Left ventricle myocardium inferior (tissue), 1 donor: ENCODE measurements at regions not wholly inside any gene's neighbourhood (a gene's known extent, or its start where the extent isn't known, plus 50 kb on each side); places are given as distances from the start of the nearest gene placed in this dataset.

ENCODE experiments used
- DNase-seq: peaks from one replicate; pipeline ENCODE4 v3.0.0-alpha.2; 2020
- H3K27ac ChIP-seq: fragments of 200-600 bp; replicated peaks from 2 replicates; pipeline ENCODE4 v1.8.0; 2021
- H3K27me3 ChIP-seq: fragments of 200-600 bp; 2 replicates; pipeline ENCODE4 v1.8.0; 2021; ENCODE audit warnings: low read depth
- H3K36me3 ChIP-seq: fragments of 200-600 bp; 2 replicates; pipeline ENCODE4 v1.8.0; 2021
- H3K4me1 ChIP-seq: fragments of 200-600 bp; 2 replicates; pipeline ENCODE4 v1.8.0; 2021
- H3K4me3 ChIP-seq: fragments of 200-600 bp; 2 replicates; pipeline ENCODE4 v1.8.0; 2021; ENCODE audit warnings: mild to moderate bottlenecking, moderate library complexity
- H3K9me3 ChIP-seq: fragments of 200-600 bp; replicated peaks from 2 replicates; pipeline ENCODE4 v1.8.0; 2021
- intact Hi-C: fragments of 100-400 bp; cut with micrococcal nuclease; formaldehyde crosslinking; loops from one replicate; pipeline ENCODE4 v1.11.0; 2022
- TF ChIP-seq, protein P1 (sequence below): fragments of 200-600 bp; IDR thresholded peaks from 2 replicates; pipeline ENCODE4 v1.8.0; 2021; ENCODE audit warnings: antibody characterized with exemption, mild to moderate bottlenecking, borderline replicate concordance
- donor health status: DM: no; HTN: yes; CAD: no; lungs with severe emphysema.

DNA sequence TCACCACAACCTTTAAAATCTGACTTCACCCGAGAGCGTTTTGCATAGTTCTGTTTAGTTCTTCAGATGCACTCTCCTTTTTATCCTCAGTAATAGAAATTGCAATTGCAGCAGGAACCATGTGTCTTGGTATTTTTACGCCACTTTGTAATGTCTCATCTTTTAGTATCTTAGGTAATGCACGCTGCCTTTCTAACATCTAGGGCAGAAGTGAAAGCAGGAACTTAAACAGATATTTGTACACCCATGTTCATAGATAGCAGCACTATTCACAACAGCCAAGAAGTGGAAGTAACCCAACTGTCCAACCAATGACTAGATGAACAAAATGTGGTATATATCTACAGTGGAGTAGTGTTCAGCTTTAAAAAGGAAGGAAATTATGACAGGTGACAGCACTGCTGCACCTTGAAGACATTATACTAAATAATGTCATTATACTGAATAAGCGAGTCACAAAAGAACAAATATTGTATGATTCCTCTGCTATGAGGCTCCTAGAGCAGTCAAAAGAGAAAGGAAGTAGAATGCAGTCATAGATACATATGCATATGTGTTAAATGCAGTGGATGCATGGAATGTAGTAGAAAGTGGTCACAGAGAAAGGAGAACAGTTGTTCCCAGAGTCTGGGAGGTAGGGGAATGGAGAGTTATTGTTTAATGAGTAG is 105.9 kb upstream of the GJB6 start:
- Histone ChIP-seq H3K36me3 (no peaks in the 10 kb centered on the region), H3K4me1 (peaks cover 3% of the 10 kb centered on the region), H3K9me3 (no peaks in the 10 kb centered on the region), H3K27ac (no peak overlapping the region), H3K27me3 (no peaks in the 10 kb centered on the region), H3K4me3 (no peak overlapping the region)
- DNase-seq = no peak
- intact Hi-C loops = no loop called here
- TF ChIP-seq, protein P1, sequence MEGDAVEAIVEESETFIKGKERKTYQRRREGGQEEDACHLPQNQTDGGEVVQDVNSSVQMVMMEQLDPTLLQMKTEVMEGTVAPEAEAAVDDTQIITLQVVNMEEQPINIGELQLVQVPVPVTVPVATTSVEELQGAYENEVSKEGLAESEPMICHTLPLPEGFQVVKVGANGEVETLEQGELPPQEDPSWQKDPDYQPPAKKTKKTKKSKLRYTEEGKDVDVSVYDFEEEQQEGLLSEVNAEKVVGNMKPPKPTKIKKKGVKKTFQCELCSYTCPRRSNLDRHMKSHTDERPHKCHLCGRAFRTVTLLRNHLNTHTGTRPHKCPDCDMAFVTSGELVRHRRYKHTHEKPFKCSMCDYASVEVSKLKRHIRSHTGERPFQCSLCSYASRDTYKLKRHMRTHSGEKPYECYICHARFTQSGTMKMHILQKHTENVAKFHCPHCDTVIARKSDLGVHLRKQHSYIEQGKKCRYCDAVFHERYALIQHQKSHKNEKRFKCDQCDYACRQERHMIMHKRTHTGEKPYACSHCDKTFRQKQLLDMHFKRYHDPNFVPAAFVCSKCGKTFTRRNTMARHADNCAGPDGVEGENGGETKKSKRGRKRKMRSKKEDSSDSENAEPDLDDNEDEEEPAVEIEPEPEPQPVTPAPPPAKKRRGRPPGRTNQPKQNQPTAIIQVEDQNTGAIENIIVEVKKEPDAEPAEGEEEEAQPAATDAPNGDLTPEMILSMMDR = no peak

DNA sequence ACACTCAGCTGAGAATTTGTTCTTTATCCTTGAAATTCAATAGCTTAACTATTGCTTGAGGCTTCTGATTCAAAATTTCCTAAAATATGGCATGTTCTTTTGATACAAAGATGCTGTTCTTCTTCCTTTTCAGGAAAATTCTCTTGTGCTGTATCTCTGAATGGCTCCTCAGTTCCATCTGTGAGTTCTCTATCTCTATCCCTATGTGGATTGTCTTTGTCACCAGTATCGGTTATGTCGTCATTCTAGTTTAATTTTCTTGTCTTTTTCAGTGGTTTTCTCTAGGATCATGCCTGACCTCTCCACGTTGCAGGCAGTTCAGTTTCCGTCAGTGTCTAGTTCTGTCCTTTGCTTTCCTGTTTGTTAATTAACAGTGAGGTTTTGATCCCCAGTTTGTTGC is 104.6 kb upstream of the GJB6 start:
- Histone ChIP-seq H3K9me3 (no peaks in the 10 kb centered on the region), H3K4me1 (peaks cover 11% of the 10 kb centered on the region), H3K27me3 (no peaks in the 10 kb centered on the region), H3K27ac (no peak overlapping the region), H3K36me3 (no peaks in the 10 kb centered on the region), H3K4me3 (no peak overlapping the region)
- TF ChIP-seq, protein P1 = no peak
- no peak for DNase-seq
- intact Hi-C loops = no loop called here

- TF ChIP-seq, protein P1 = no peak
- H3K9me3 ChIP-seq = no peaks in the 10 kb centered on the region
- no peaks in the 10 kb centered on the region for H3K36me3 ChIP-seq
- H3K4me1 ChIP-seq = peaks cover 8% of the 10 kb centered on the region
- intact Hi-C loops = no loop called here
- H3K27ac ChIP-seq = no peak overlapping the region
- no peak overlapping the region for H3K4me3 ChIP-seq
- DNase-seq = no peak
- H3K27me3 ChIP-seq = no peaks in the 10 kb centered on the region
Measured at GRCh38 chr13:20334309-20334708, 102.2 kb upstream of the GJB6 start.

GRCh38 chr13:20332361-20333096 is 100.4 kb upstream of the GJB6 start:
- Histone ChIP-seq H3K4me3 (no peak overlapping the region), H3K27me3 (no peaks in the 10 kb centered on the region), H3K27ac (no peak overlapping the region), H3K4me1 (peaks cover 8% of the 10 kb centered on the region), H3K9me3 (peaks cover 2% of the 10 kb centered on the region), H3K36me3 (no peaks in the 10 kb centered on the region)
- no peak for DNase-seq
- intact Hi-C loops = no loop called here
- TF ChIP-seq, protein P1 = no peak

DNA sequence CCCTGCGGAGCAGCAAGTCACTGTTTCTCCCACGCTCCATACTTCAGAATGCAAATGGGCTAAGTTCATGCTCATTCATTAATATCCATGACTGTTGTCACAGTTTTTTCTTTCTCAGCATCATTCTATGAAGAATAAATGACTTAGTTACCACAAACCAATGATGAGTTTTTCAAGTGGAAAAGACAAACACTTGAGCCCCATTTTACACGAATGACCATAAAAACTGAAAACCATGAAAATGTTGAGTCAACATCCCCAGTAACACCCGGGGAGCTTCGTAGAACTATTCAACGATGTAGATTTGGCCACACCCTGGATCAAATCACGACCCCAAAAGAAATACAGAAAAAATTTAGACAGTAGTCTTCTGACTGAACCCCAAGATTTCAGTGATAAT is 99.8 kb upstream of the GJB6 start:
- Histone ChIP-seq H3K27ac (no peak overlapping the region), H3K27me3 (no peaks in the 10 kb centered on the region), H3K4me3 (no peak overlapping the region), H3K36me3 (no peaks in the 10 kb centered on the region), H3K9me3 (peaks cover 6% of the 10 kb centered on the region), H3K4me1 (peaks cover 8% of the 10 kb centered on the region)
- TF ChIP-seq, protein P1 = no peak
- no peak for DNase-seq
- intact Hi-C loops = no loop called here
